GM18907 (cell line): ENCODE measurements at regions not wholly inside any gene's neighbourhood (a gene's known extent, or its start where the extent isn't known, plus 50 kb on each side); places are given as distances from the start of the nearest gene placed in this dataset.

ENCODE experiments used
- ATAC-seq: cut with Tn5 transposase; IDR thresholded peaks from one replicate; pipeline ENCODE4 v1.9.1; 2021; ENCODE audit warnings: mild to moderate bottlenecking, moderate library complexity; ENCODE audit not compliant: unreplicated experiment

GRCh38 chr13:24007979-24008620 is 110.8 kb upstream of the C1QTNF9B start:
- ATAC-seq, result no peak

DNA sequence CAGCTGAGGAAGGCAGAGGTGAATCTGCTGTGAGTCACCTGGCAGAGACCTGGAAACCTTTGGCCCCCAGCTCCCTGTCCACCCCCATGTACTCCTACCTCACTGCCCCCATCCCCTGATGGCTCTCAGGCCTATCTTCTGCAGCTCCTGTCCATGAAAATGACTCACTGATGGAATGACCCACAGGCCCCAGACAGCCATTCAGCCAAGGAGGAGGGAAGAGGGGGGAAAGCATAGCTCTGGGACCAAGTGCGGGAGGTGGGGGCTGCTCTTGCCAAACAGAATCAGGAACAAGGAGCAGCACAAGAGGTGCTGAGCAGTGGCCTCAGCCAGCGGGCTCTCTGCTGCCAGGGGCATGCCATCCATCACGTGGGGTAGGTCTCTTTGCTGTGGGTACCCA is 111.4 kb upstream of the C1QTNF9B start:
- ATAC-seq, result no peak

- ATAC-seq, result no peak
These were observed 114.0 kb upstream of the C1QTNF9B start for GRCh38 chr13:24011266-24011665.

- ATAC-seq, result no peak
These were observed 115.3 kb upstream of the C1QTNF9B start for GRCh38 chr13:24012648-24013047.

DNA sequence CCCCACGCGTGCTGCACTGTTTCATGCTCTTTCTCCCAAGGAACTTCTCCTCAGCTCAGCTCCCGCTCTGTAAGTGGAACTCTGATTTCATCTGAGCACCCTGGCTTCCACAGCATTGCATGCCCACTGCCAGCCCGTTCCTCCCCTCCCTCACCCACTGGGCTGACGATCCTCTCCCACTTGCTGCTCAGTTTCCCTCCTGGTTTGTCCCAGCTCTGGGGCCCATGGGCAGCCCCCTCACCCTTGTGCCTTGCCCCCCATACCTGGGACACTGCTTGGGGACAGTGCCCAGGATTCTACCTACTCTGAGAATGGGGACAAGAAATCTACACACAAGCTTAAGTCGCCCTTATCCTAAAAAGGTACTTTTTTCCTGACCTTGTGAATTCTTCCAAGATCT is 115.9 kb upstream of the C1QTNF9B start:
- no peak for ATAC-seq

DNA sequence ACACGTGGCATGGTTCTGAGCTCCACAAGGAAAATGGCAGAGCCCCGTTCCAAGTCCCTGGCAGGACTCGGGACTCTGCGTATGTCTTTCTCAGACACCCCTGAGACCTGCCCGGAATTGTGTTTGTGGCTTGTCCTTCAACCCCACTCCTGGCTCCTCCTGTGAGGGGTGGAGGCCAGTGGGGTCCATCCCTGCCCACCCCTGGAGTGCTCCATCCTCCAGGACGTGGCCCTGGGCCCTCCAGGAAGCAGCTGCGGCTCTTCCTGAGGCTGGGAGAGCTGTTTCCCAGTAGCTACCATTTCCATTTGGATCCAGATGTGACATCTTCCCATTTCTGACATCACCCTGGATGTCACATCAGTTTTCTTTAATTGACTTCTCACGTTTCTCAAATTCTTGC is 118.7 kb upstream of the C1QTNF9B start:
- ATAC-seq, result no peak

- no peak for ATAC-seq
These were observed 125.3 kb upstream of the C1QTNF9B start for GRCh38 chr13:24022568-24022967.

DNA sequence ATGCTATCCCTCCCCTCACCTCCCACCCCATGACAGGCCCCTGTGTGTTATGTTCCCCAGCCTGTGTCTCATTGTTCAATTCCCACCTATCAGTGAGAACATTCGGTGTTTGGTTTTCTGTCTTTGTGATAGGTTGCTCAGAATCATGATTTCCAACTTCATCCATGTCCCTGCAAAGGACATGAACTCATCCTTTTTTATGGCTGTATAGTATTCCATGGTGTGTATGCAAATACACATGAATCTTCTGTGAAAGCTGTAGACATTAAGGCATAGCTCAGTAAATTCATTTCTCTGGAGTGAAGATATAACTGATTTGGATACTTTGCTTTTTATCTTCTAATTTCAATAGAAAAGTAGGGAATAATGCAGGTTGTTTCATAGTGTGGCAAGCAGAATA is 125.8 kb upstream of the C1QTNF9B start:
- no peak for ATAC-seq

DNA sequence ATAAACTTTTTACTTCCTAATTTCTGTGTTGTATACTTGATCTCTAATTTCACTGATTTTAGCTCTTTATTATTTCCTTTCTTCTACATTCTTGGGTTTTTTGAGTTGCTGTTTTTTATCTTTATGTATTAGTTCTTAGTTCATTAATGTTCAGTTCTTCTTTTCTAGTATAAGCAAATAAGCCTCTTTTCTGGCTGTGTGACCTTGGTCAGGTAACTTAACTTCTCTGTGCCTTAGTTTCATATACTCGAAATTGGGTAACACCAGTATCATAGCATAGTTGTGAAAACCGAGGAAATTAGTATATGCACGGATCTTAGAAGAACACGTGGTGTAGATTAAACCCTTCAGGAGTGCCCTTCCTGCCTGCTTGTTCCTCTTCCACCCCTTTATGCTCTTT is 130.2 kb upstream of the C1QTNF9B start:
- ATAC-seq, result no peak

DNA sequence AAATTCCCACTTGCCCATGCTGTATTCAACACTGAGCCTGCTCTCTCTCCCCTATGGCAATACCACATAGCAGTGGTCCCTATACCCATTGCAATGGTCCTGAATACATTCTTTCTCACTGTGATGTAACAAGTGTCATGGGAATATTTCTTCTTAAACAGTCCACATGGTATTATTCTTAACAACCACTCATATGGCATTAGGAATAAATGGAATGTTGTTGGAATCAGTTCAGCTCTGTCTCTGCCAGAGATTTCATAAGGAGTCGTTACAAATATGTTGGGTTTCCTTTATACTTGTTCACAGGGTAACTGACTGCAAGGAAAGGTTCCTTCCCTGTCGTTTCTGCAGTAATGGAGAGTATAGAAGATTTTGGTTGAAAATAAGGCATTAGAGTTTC is 128.3 kb upstream of the SPATA13 start:
- no peak for ATAC-seq

GRCh38 chr13:24032674-24033073 is 127.8 kb upstream of the SPATA13 start:
- no peak for ATAC-seq

- no peak for ATAC-seq
These were observed 126.8 kb upstream of the SPATA13 start for GRCh38 chr13:24033527-24034302.

GRCh38 chr13:24035411-24035810 is 125.1 kb upstream of the SPATA13 start:
- ATAC-seq, result no peak

- ATAC-seq, result no peak
These were observed 124.4 kb upstream of the SPATA13 start for GRCh38 chr13:24036115-24036514.

DNA sequence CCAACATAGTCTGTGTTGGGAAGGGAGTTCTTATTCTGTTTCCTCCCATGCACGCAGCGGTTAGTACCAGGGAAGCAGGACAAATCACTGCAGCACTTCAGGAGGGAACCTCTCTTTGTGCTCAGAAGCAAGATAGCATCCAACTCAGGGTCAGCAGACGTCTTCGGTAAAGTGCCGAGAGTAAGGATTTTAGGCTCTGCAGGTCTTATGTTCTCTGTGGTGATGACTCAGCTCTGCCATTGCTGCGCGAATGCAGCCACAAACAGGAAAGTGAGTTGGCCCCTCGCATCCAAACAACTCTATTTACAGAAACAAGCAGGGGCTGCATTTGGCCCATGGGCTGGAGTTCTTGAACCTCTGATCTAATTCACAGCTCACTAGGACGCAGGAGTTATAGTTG is 122.1 kb upstream of the SPATA13 start:
- ATAC-seq, result no peak

DNA sequence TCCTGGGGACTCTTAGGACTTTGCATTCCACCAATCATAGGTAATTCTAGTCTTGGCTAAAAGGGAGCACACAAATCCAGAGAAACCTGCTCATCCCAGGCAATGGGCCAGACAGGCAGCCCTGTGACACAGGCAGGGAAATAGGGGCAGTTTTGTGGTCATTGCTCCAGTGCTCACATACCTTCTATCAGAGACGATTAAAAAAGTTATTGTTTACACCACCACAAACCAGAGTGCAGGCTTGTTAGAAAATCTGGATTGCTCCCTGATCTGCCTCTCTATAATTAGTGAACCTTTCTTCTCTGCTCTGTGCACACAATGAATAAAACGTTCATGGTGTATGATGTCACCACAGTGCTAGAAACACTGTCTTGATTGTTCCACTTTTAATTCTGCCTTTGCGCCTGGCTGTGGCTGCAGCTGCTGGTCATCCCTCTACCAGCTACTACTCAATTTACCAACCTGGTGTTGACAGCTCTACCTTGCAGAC is 121.6 kb upstream of the SPATA13 start:
- no peak for ATAC-seq

DNA sequence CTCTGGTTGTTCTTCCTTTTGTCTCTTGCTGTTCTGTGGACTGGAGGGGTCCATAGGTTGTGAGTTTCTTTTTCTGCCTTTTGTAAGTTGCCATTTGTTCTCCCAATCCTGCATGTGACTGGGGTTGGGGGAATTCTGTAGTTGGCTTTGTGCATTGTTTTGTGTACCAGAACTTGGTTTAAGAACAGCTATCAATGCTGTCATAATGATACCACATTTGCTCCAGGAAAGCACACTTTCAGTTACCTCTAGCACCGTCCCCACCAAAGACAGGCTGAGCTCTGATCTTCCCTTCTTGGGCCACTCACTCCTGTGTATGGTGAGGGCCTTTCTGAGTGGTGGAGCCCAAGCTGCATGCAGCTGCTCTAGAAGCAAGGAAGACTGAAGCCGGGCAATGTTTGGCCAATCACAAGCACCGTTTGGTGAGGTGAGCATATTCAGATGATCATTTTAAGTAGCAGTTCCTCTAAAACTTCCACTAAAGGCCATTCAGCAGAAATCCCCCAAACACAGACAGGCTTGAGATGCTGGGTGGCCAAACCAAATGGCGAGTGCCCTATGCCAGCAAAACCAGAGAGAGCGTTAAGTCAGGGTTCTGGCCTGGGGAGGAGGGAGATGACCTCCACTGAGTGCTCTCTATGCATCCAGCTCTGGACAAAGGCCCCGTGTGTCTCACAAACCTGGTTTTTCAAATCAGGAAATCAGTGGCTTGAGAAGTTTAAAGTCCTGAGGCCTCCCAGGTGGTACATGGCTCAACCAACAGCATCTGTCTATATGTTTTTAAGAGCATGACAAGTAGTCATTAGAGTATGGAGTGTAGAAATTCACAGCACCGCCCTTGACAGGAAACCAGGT is 120.7 kb upstream of the SPATA13 start:
- ATAC-seq, result peak; percentile 90

DNA sequence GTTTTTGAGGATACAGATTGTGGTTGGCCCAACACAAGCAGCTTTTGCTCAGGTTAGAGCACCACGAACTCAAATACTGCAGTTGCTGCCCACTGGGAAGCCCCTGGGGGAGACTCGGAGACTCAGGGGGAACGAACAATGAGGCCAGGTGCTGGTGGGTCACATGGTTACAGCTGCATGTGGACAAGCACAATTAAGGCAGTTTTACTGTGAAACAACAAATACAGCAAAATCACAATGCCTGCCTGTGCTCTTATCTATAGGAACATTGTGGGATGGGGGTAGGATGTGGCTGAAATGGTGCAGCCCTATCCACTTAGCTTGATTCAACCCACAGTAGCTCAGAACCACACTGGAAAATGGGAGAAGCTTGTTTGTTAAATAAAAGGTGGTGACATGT is 119.7 kb upstream of the SPATA13 start:
- ATAC-seq, result no peak

- ATAC-seq, result no peak
These were observed 118.8 kb upstream of the SPATA13 start for GRCh38 chr13:24041651-24042225.

GRCh38 chr13:24042710-24043440 is 117.6 kb upstream of the SPATA13 start:
- no peak for ATAC-seq
